ENCODE measurements at regions not wholly inside any gene's neighbourhood (a gene's known extent, or its start where the extent isn't known, plus 50 kb on each side); places are given as distances from the start of the nearest gene placed in this dataset.

GRCh38 chr2:16290311-16291020, 350.1 kb downstream of the MYCN start:
- DNase-seq, result no peak

GRCh38 chr2:16288371-16289112, 348.2 kb downstream of the MYCN start:
- DNase-seq, result no peak

GRCh38 chr2:16287831-16288230, 347.5 kb downstream of the MYCN start:
- DNase-seq, result no peak

GRCh38 chr2:16287281-16287680, 346.9 kb downstream of the MYCN start:
- no peak for DNase-seq

- no peak for DNase-seq
These were observed 345.6 kb downstream of the MYCN start for GRCh38 chr2:16285813-16286510.

- no peak for DNase-seq
These were observed 344.7 kb downstream of the MYCN start for GRCh38 chr2:16284941-16285625.

- DNase-seq, result no peak
These were observed 342.9 kb downstream of the MYCN start for GRCh38 chr2:16283071-16283850.

- no peak for DNase-seq
These were observed 342.2 kb downstream of the MYCN start for GRCh38 chr2:16282511-16282910.

GRCh38 chr2:16281451-16282335, 341.3 kb downstream of the MYCN start:
- peak; percentile 76 for DNase-seq

GRCh38 chr2:16280081-16280480, 339.7 kb downstream of the MYCN start:
- DNase-seq, result no peak

- no peak for DNase-seq
These were observed 339.3 kb downstream of the MYCN start for GRCh38 chr2:16279641-16280040.

- no peak for DNase-seq
These were observed 338.8 kb downstream of the MYCN start for GRCh38 chr2:16279201-16279570.

- DNase-seq, result no peak
These were observed 338.3 kb downstream of the MYCN start for GRCh38 chr2:16278421-16279200.

- DNase-seq, result no peak
These were observed 336.8 kb downstream of the MYCN start for GRCh38 chr2:16277117-16277516.

- DNase-seq, result no peak
These were observed 335.3 kb downstream of the MYCN start for GRCh38 chr2:16275661-16276060.

- no peak for DNase-seq
These were observed 334.8 kb downstream of the MYCN start for GRCh38 chr2:16275131-16275530.

GRCh38 chr2:16273111-16273510, 332.8 kb downstream of the MYCN start:
- DNase-seq, result no peak

GRCh38 chr2:16272038-16272788, 331.9 kb downstream of the MYCN start:
- DNase-seq, result no peak

GRCh38 chr2:16271231-16271896, 331.0 kb downstream of the MYCN start:
- no peak for DNase-seq
